ENCODE measurements at regions not wholly inside any gene's neighbourhood (a gene's known extent, or its start where the extent isn't known, plus 50 kb on each side); places are given as distances from the start of the nearest gene placed in this dataset.
A peak's percentile ranks its signal among the peaks of the same experiment; 100 is the strongest.

- no peak for DNase-seq
Measured at GRCh38 chr9:117649126-117649525, 55.1 kb upstream of the TLR4 start.

GRCh38 chr9:117644932-117645636, 59.1 kb upstream of the TLR4 start:
- no peak for DNase-seq

GRCh38 chr9:117644133-117644931, 59.9 kb upstream of the TLR4 start:
- DNase-seq, result peak; percentile 41

- no peak for DNase-seq
Measured at GRCh38 chr9:117643288-117643654, 60.9 kb upstream of the TLR4 start.

- peak; percentile 11 for DNase-seq
Measured at GRCh38 chr9:117642571-117643287, 61.5 kb upstream of the TLR4 start.

GRCh38 chr9:117636681-117637080, 67.5 kb upstream of the TLR4 start:
- no peak for DNase-seq

- no peak for DNase-seq
Measured at GRCh38 chr9:117625154-117625553, 79.0 kb upstream of the TLR4 start.

- DNase-seq, result no peak
Measured at GRCh38 chr9:117624106-117624505, 80.1 kb upstream of the TLR4 start.

- no peak for DNase-seq
Measured at GRCh38 chr9:117622347-117622746, 81.9 kb upstream of the TLR4 start.

- peak; percentile 63 for DNase-seq
Measured at GRCh38 chr9:117616431-117616831, 87.8 kb upstream of the TLR4 start.

GRCh38 chr9:117612317-117612716, 91.9 kb upstream of the TLR4 start:
- DNase-seq, result no peak

- DNase-seq, result no peak
Measured at GRCh38 chr9:117597977-117598376, 106.2 kb upstream of the TLR4 start.

GRCh38 chr9:117596678-117597077, 107.5 kb upstream of the TLR4 start:
- DNase-seq, result no peak

GRCh38 chr9:117595650-117596049, 108.6 kb upstream of the TLR4 start:
- no peak for DNase-seq

GRCh38 chr9:117587263-117587662, 116.9 kb upstream of the TLR4 start:
- no peak for DNase-seq

- DNase-seq, result peak; percentile 63
Measured at GRCh38 chr9:117574099-117574498, 130.1 kb upstream of the TLR4 start.

- DNase-seq, result no peak
Measured at GRCh38 chr9:117564839-117565238, 139.4 kb upstream of the TLR4 start.

- no peak for DNase-seq
Measured at GRCh38 chr9:117561761-117562160, 142.4 kb upstream of the TLR4 start.

GRCh38 chr9:117555964-117556629, 141.2 kb upstream of the ASTN2 start:
- no peak for DNase-seq

GRCh38 chr9:117552811-117553210, 138.0 kb upstream of the ASTN2 start:
- no peak for DNase-seq

- DNase-seq, result no peak
Measured at GRCh38 chr9:117551171-117551570, 136.3 kb upstream of the ASTN2 start.

- DNase-seq, result no peak
Measured at GRCh38 chr9:117549444-117549843, 134.6 kb upstream of the ASTN2 start.

- DNase-seq, result no peak
Measured at GRCh38 chr9:117548556-117548955, 133.7 kb upstream of the ASTN2 start.
